Neuronal stem cell (in vitro differentiated cells): ENCODE measurements at regions not wholly inside any gene's neighbourhood (a gene's known extent, or its start where the extent isn't known, plus 50 kb on each side); places are given as distances from the start of the nearest gene placed in this dataset.

Experiments used
- DNase-seq: peaks from one replicate; pipeline ENCODE4 v3.0.0-alpha.2; 2013; ENCODE audit warnings: low spot score
- H2AFZ ChIP-seq: one replicate; pipeline ENCODE4 v1.6.1; 2013; ENCODE audit warnings: mild to moderate bottlenecking, low read length, inconsistent platforms
- H2AK5ac ChIP-seq: 2 replicates; pipeline ENCODE4 v1.6.1; 2013; ENCODE audit warnings: low read depth, mild to moderate bottlenecking, inconsistent platforms, low read length, moderate library complexity, mixed read lengths
- H2BK120ac ChIP-seq: 2 replicates; pipeline ENCODE4 v1.6.1; 2013; ENCODE audit warnings: low read depth, mild to moderate bottlenecking, inconsistent platforms, low read length, moderate library complexity, mixed read lengths
- H2BK12ac ChIP-seq: one replicate; pipeline ENCODE4 v1.6.1; 2013; ENCODE audit warnings: low read length, inconsistent platforms
- H2BK15ac ChIP-seq: 2 replicates; pipeline ENCODE4 v1.6.1; 2013; ENCODE audit warnings: mild to moderate bottlenecking, low read length, inconsistent platforms, mixed read lengths
- H2BK5ac ChIP-seq: one replicate; pipeline ENCODE4 v1.6.1; 2013; ENCODE audit warnings: inconsistent platforms, mild to moderate bottlenecking, low read length, moderate library complexity
- H3K14ac ChIP-seq: one replicate; pipeline ENCODE4 v1.6.1; 2013; ENCODE audit warnings: low read length, inconsistent platforms
- H3K18ac ChIP-seq: 2 replicates; pipeline ENCODE4 v1.6.1; 2013; ENCODE audit warnings: low read length, inconsistent platforms
- H3K23ac ChIP-seq: 2 replicates; pipeline ENCODE4 v1.6.1; 2013; ENCODE audit warnings: low read depth, mild to moderate bottlenecking, mixed read lengths, low read length, inconsistent platforms; ENCODE audit not compliant: poor library complexity
- H3K27ac ChIP-seq: replicated peaks from 3 replicates; pipeline ENCODE4 v1.5.1; 2013; ENCODE audit warnings: low read length, inconsistent platforms
- H3K27me3 ChIP-seq, 3 experiments: 2 replicates each; pipeline ENCODE4 v1.6.1; 2013; ENCODE audit warnings: low read length in 3 of 3, mild to moderate bottlenecking in 2 of 3, inconsistent platforms in 1 of 3, low read depth in 1 of 3, mixed read lengths in 1 of 3, moderate library complexity in 1 of 3; ENCODE audit not compliant: control insufficient read depth in 3 of 3, insufficient read depth in 3 of 3
- H3K36me3 ChIP-seq, 2 donors: replicated peaks in 1 of 2; 2 replicates each; pipeline ENCODE4 v1.6.1; 2013; ENCODE audit warnings: low read length in 2 of 2; ENCODE audit not compliant: control insufficient read depth in 2 of 2, insufficient read depth in 2 of 2
- H3K4ac ChIP-seq: 2 replicates; pipeline ENCODE4 v1.6.1; 2013; ENCODE audit warnings: inconsistent platforms, mild to moderate bottlenecking, low read length, moderate library complexity
- H3K4me1 ChIP-seq, 2 donors: 1 replicate in 1 of 2; 2 replicates in 1 of 2; pipeline ENCODE4 v1.6.1; 2013; ENCODE audit warnings: low read length in 2 of 2, low read depth in 1 of 2; ENCODE audit not compliant: control insufficient read depth in 2 of 2, insufficient read depth in 1 of 2
- H3K4me2 ChIP-seq: one replicate; pipeline ENCODE4 v1.6.1; 2013; ENCODE audit warnings: mild to moderate bottlenecking, low read length, inconsistent platforms; ENCODE audit not compliant: insufficient read depth, poor library complexity, severe bottlenecking
- H3K4me3 ChIP-seq, 2 donors: 2 replicates each; pipeline ENCODE4 v1.5.1; 2013; ENCODE audit warnings: low read length in 2 of 2, mild to moderate bottlenecking in 2 of 2, inconsistent platforms in 1 of 2, moderate library complexity in 1 of 2
- H3K79me1 ChIP-seq: one replicate; pipeline ENCODE4 v1.6.1; 2013; ENCODE audit warnings: low read depth, mild to moderate bottlenecking, inconsistent platforms, low read length, moderate library complexity
- H3K9ac ChIP-seq: one replicate; pipeline ENCODE4 v1.6.1; 2013; ENCODE audit warnings: mild to moderate bottlenecking, low read depth, low read length, inconsistent platforms; ENCODE audit not compliant: poor library complexity
- H3K9me3 ChIP-seq, 2 donors: replicated peaks in 1 of 2; 2 replicates each; pipeline versions ENCODE3 to v1.6.1; 2013; ENCODE audit warnings: low read length in 2 of 2, mild to moderate bottlenecking in 2 of 2, inconsistent platforms in 1 of 2, low read depth in 1 of 2, mixed read lengths in 1 of 2, moderate library complexity in 1 of 2; ENCODE audit not compliant: control insufficient read depth in 2 of 2, insufficient read depth in 1 of 2
- H4K8ac ChIP-seq: one replicate; pipeline ENCODE4 v1.6.1; 2013; ENCODE audit warnings: low read depth, mild to moderate bottlenecking, inconsistent platforms, low read length, moderate library complexity
- H4K91ac ChIP-seq: one replicate; pipeline ENCODE4 v1.6.1; 2013; ENCODE audit warnings: low read length, low read depth, mild to moderate bottlenecking, inconsistent platforms; ENCODE audit not compliant: poor library complexity
- WGBS, 2 donors: extraction: QIAGEN DNeasy Blood & Tissue Kit; methylation state at CpG; one replicate each; pipeline ENCODE4 v1.1.7; 2013; ENCODE audit warnings: missing lambda C conversion rate in 2 of 2, mixed read lengths in 1 of 2; ENCODE audit not compliant: insufficient read length in 2 of 2, insufficient replicate concordance in 1 of 2; ENCODE audit errors: extremely low coverage in 2 of 2; 5-methylcytosine and 5-hydroxymethylcytosine counted together

DNA sequence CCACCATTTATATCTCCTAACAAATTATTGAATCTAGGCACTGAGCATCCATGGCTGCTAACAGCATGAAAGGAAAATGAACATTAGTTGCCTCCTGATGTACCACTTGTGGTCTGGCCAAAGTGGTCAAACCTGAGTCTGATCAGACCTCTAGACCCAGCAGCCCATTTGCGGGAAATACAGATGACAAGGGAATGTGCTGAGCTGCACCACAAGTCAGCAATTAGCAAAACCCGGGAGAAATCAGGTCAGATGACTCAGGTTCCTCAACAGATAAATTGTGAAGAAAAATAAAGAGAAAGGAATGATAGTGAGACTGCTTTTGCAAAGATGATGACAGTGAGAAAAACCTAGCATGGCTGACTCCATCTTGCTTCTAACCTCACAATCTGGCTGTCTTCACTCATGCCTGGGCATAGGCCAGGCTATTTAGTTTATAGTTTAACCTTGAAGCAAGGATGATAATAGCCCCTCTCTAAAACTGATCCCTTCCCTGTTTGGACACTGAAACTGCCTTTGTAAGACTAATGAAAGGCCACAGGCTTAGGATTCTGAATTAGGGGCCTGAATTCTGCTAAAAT is 142.7 kb upstream of the ASIC2 start:
- Histone ChIP-seq H4K8ac (no peak overlapping the region), H3K27me3 (no peaks in the 10 kb centered on the region), H2BK120ac (no peak overlapping the region), H3K27ac (no peak overlapping the region), H3K79me1 (no peaks in the 10 kb centered on the region), H3K4ac (no peak overlapping the region), H3K4me2 (no peak overlapping the region), H3K9ac (no peak overlapping the region), H3K14ac (no peak overlapping the region), H3K18ac (no peak overlapping the region), H3K9me3 (no peaks in the 10 kb centered on the region), H2AK5ac (no peak overlapping the region), H4K91ac (no peak overlapping the region), H3K23ac (no peak overlapping the region), H2AFZ (no peak overlapping the region), H3K4me1 (no peaks in the 10 kb centered on the region), H2BK15ac (no peak overlapping the region), H3K36me3 (no peaks in the 10 kb centered on the region), H3K4me3 (no peak overlapping the region), H2BK5ac (no peak overlapping the region), H2BK12ac (no peak overlapping the region)
- WGBS, 2 donors = no CpG with 5 or more reads among the region's 2 CpGs
- DNase-seq = no peak

DNA sequence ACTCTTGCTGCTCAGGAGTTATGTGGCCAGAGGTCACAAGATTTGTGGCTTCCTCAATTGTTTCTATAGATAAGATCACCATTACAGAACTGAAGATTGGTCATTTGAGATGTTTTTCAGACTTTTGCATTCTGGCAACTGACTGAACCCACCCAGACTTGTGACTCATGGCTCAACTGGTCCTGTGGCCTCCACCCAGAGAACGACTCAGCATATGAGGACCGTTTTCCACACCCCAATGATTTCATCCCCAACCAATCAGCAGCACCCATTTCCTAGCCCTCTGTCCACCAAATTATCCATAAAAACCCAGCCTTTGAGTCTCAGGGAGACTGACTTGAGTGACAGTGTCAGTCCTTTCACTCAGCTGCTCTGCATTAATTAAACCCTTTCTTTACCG is 143.2 kb upstream of the ASIC2 start:
- no peaks in the 10 kb centered on the region for H3K4me1 ChIP-seq

DNA sequence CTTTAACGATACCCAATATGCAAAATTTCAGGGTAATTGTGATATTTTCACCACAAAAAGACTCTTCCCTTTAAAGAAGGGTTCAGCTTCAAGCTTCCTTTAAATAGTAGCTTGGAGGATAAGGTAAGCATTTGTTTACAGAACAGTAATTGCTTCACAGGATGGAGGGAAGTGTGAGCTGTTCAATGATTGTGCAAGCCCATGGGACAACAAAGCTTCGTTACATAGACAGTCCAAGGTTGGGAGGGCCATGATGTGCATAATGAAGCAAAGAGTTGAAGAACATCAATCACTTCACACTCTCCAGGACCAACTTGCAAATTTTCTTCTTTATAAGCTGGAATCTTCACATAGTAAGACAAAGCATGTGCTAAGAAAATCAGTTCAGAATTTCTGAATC is 145.0 kb upstream of the ASIC2 start:
- no peaks in the 10 kb centered on the region for H3K27me3 ChIP-seq
- H3K4me2 ChIP-seq = no peak overlapping the region
- no peak overlapping the region for H3K14ac ChIP-seq
- H3K4ac ChIP-seq = no peak overlapping the region
- H2BK5ac ChIP-seq = no peak overlapping the region
- no peak overlapping the region for H3K4me3 ChIP-seq
- no peak overlapping the region for H4K8ac ChIP-seq
- H3K9ac ChIP-seq = no peak overlapping the region
- no peak for DNase-seq
- H2AK5ac ChIP-seq = no peak overlapping the region
- no peak overlapping the region for H3K27ac ChIP-seq
- no peaks in the 10 kb centered on the region for H3K79me1 ChIP-seq
- no peak overlapping the region for H3K23ac ChIP-seq
- no peak overlapping the region for H2BK12ac ChIP-seq
- H4K91ac ChIP-seq = no peak overlapping the region
- no peak overlapping the region for H2BK15ac ChIP-seq
- no peak overlapping the region for H2AFZ ChIP-seq
- no peaks in the 10 kb centered on the region for H3K4me1 ChIP-seq
- H3K18ac ChIP-seq = no peak overlapping the region
- no peak overlapping the region for H2BK120ac ChIP-seq
- no peaks in the 10 kb centered on the region for H3K36me3 ChIP-seq
- WGBS, 2 donors = no CpG with 5 or more reads among the region's 2 CpGs
- H3K9me3 ChIP-seq = no peaks in the 10 kb centered on the region

More for the DNA sequence above, 143.2 kb upstream of the ASIC2 start:
- H3K9ac ChIP-seq = no peak overlapping the region
- no peak overlapping the region for H3K4me3 ChIP-seq
- no peak overlapping the region for H4K8ac ChIP-seq
- H2BK15ac ChIP-seq = no peak overlapping the region
- H3K36me3 ChIP-seq = no peaks in the 10 kb centered on the region
- H2BK5ac ChIP-seq = no peak overlapping the region
- no peak overlapping the region for H2AFZ ChIP-seq
- no peak overlapping the region for H2BK12ac ChIP-seq
- H3K4me2 ChIP-seq = no peak overlapping the region
- no peak overlapping the region for H2BK120ac ChIP-seq
- no peaks in the 10 kb centered on the region for H3K27me3 ChIP-seq
- no peak overlapping the region for H2AK5ac ChIP-seq
- no peak overlapping the region for H3K14ac ChIP-seq
- DNase-seq = no peak
- no peak overlapping the region for H3K4ac ChIP-seq
- no peaks in the 10 kb centered on the region for H3K79me1 ChIP-seq
- no peak overlapping the region for H4K91ac ChIP-seq
- no peak overlapping the region for H3K23ac ChIP-seq
- no peak overlapping the region for H3K27ac ChIP-seq
- no peak overlapping the region for H3K18ac ChIP-seq
- WGBS, 2 donors = no CpG with 5 or more reads among the region's 3 CpGs
- H3K9me3 ChIP-seq = no peaks in the 10 kb centered on the region

DNA sequence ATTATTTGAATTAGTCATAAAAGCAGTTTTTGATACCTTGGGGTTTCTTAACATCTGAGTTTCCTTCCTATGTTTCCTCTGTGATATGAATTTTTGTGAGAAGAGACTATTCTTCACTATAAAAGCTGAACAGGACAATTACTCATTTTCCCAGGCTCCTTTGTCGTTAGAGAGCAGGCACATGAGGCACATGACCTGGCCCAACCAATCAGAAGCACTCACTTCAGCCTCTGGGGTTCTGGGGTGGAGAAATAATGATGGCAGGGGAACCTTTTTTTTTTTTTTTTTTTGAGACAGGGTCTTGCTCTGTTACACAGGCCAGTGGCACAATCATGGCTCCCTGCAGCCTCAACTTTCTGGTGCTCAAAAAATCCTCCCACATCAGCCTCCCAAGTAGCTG is 145.5 kb upstream of the ASIC2 start:
- H3K4me3 ChIP-seq = no peak overlapping the region
- no peak overlapping the region for H2AFZ ChIP-seq
- H2BK12ac ChIP-seq = no peak overlapping the region
- no peak overlapping the region for H4K91ac ChIP-seq
- no peak overlapping the region for H3K23ac ChIP-seq
- H3K4me1 ChIP-seq = no peaks in the 10 kb centered on the region
- no peaks in the 10 kb centered on the region for H3K36me3 ChIP-seq
- no peak overlapping the region for H2BK120ac ChIP-seq
- H3K4ac ChIP-seq = no peak overlapping the region
- H4K8ac ChIP-seq = no peak overlapping the region
- H3K4me2 ChIP-seq = no peak overlapping the region
- no peak overlapping the region for H3K18ac ChIP-seq
- no peaks in the 10 kb centered on the region for H3K79me1 ChIP-seq
- H3K27ac ChIP-seq = no peak overlapping the region
- no peak overlapping the region for H2BK15ac ChIP-seq
- no CpG with 5 or more reads among the region's 1 CpG for WGBS, 2 donors
- H2BK5ac ChIP-seq = no peak overlapping the region
- no peaks in the 10 kb centered on the region for H3K27me3 ChIP-seq
- no peaks in the 10 kb centered on the region for H3K9me3 ChIP-seq
- H3K14ac ChIP-seq = no peak overlapping the region
- H3K9ac ChIP-seq = no peak overlapping the region
- no peak for DNase-seq
- H2AK5ac ChIP-seq = no peak overlapping the region
